HepG2 (cell line): ENCODE measurements at regions not wholly inside any gene's neighbourhood (a gene's known extent, or its start where the extent isn't known, plus 50 kb on each side); places are given as distances from the start of the nearest gene placed in this dataset.

Experiments
- E2F2 ChIP-seq: sonication (generic); formaldehyde crosslinking; IDR thresholded peaks from 2 replicates; pipeline ENCODE4 v1.4.0; 2020; ENCODE audit warnings: missing genetic modification reagents, borderline replicate concordance
- EED ChIP-seq: sonication (generic); formaldehyde crosslinking; IDR thresholded peaks from 2 replicates; pipeline ENCODE4 v1.5.0; 2020; ENCODE audit warnings: mild to moderate bottlenecking, missing genetic modification reagents
- EP300 ChIP-seq, 3 experiments: sonication (generic) in 1 of 3; formaldehyde crosslinking in 1 of 3; IDR thresholded peaks; 2 replicates each; pipeline versions ENCODE4 v1.5.1 to v1.6.1; 2011 to 2020; ENCODE audit warnings: low read depth in 2 of 3, low read length in 2 of 3, borderline replicate concordance in 1 of 3, improper control_type of control experiment in 1 of 3, mild to moderate bottlenecking in 1 of 3, missing genetic modification reagents in 1 of 3, moderate library complexity in 1 of 3
- GATAD2A ChIP-seq: IDR thresholded peaks from 2 replicates; pipeline ENCODE4 v1.6.1; 2016
- MXI1 ChIP-seq: IDR thresholded peaks from 3 replicates; pipeline ENCODE4 v1.6.1; 2012; ENCODE audit warnings: low read depth, low read length, inconsistent platforms, borderline replicate concordance
- SIN3A ChIP-seq: IDR thresholded peaks from 2 replicates; pipeline ENCODE4 v1.6.1; 2011; ENCODE audit warnings: low read depth, mild to moderate bottlenecking, control low read depth, low read length, borderline replicate concordance
- STAG1 ChIP-seq: sonication (generic); formaldehyde crosslinking; IDR thresholded peaks from 2 replicates; pipeline ENCODE4 v1.4.0; 2020; ENCODE audit warnings: missing genetic modification reagents
- ZNF704 ChIP-seq: sonication (generic); formaldehyde crosslinking; IDR thresholded peaks from 2 replicates; pipeline ENCODE4 v1.8.1; 2023; ENCODE audit warnings: mild to moderate bottlenecking, inconsistent platforms, moderate library complexity, missing genetic modification reagents, borderline replicate concordance
- ZNF816 ChIP-seq: sonication (generic); formaldehyde crosslinking; IDR thresholded peaks from 2 replicates; pipeline ENCODE4 v1.8.0; 2022; ENCODE audit warnings: missing genetic modification reagents, mild to moderate bottlenecking, borderline replicate concordance

DNA sequence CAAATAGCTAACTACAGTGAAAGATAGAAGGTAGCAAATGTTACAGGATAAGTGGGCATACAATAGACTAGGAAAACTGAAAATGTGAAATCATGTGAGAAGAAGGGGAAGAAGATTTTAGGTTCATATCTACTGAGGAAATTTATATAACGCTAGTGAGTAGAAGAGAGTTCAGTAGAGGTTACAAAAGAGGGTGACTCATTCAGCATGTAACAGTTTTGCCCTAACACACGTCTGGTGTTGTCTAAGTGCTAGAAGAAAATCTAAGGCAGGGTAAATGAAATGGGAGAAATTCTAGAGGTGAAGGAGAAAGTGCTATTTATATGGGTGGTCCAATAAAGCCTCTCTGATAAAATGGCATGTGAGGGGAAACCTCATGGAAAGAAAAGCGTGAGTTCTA is 731.4 kb upstream of the POT1 start:
- no peak for TF ChIP-seq EED (CRISPR knock-in tag)
- TF ChIP-seq MXI1 = no peak
- TF ChIP-seq EP300 (IDR thresholded peaks at IDR 0.05; ENCODE audit: low read depth in 2 of 2, low read length in 2 of 2) = no peak
- no peak for TF ChIP-seq EP300 (CRISPR knock-in tag; IDR thresholded peaks at IDR 0.05; ENCODE audit: borderline replicate concordance)
- no peak for TF ChIP-seq ZNF816
- no peak for TF ChIP-seq STAG1 (CRISPR knock-in tag)
- TF ChIP-seq SIN3A = no peak
- TF ChIP-seq GATAD2A (CRISPR knock-in tag) = no peak
- no peak for TF ChIP-seq ZNF704 (CRISPR knock-in tag)
- no peak for TF ChIP-seq E2F2 (CRISPR knock-in tag)
